ENCODE measurements at regions not wholly inside any gene's neighbourhood (a gene's known extent, or its start where the extent isn't known, plus 50 kb on each side); places are given as distances from the start of the nearest gene placed in this dataset.

GRCh38 chr11:72521664-72522063 is 87.3 kb upstream of the CLPB start:
- no peak for TF ChIP-seq CTCF (IDR thresholded peaks at IDR 0.05)
- TF ChIP-seq POLR2A (IDR thresholded peaks at IDR 0.05): no peak
